MCF 10A (cell line): ENCODE measurements at regions not wholly inside any gene's neighbourhood (a gene's known extent, or its start where the extent isn't known, plus 50 kb on each side); places are given as distances from the start of the nearest gene placed in this dataset.

Experiments used
- BruUV-seq: library from RNA; stranded (reverse); fragments of 400-500 nt; replicated peaks from 2 replicates; lab custom pipeline; 2021; lab: Mats Ljungman, UMichigan
- CTCF ChIA-PET: fragments of 300-600 bp; sonication (Branson Sonifier 250); formaldehyde crosslinking; extraction: SDS; loops from one replicate; lab custom pipeline; 2021; ENCODE audit warnings: antibody characterized with exemption, inconsistent platforms; lab: Yijun Ruan, JAX
- POLR2A ChIA-PET: fragments of 300-600, 350-650 bp; sonication (Branson Sonifier 250); formaldehyde crosslinking; extraction: SDS; loops from one replicate; lab custom pipeline; 2020; ENCODE audit warnings: antibody characterized with exemption, inconsistent platforms; lab: Yijun Ruan, JAX
- DNase-seq: peaks from one replicate; pipeline ENCODE4 v3.0.0-alpha.2; 2018; ENCODE audit not compliant: unreplicated experiment
- H3K27ac Mint-ChIP-seq: one replicate; pipeline ENCODE4 v1.8.0; 2022; ENCODE audit warnings: mild to moderate bottlenecking, low read depth, mixed read lengths; ENCODE audit not compliant: unreplicated experiment
- H3K27me3 Mint-ChIP-seq: one replicate; pipeline ENCODE4 v1.8.0; 2022; ENCODE audit warnings: mixed read lengths; ENCODE audit not compliant: insufficient read depth, unreplicated experiment
- H3K36me3 Mint-ChIP-seq: one replicate; pipeline ENCODE4 v1.8.0; 2022; ENCODE audit warnings: mild to moderate bottlenecking, moderate library complexity, mixed read lengths; ENCODE audit not compliant: insufficient read depth, unreplicated experiment
- H3K4me1 Mint-ChIP-seq: one replicate; pipeline ENCODE4 v1.8.0; 2022; ENCODE audit warnings: mixed read lengths; ENCODE audit not compliant: insufficient read depth, unreplicated experiment
- H3K4me3 Mint-ChIP-seq: one replicate; pipeline ENCODE4 v1.8.0; 2022; ENCODE audit warnings: mild to moderate bottlenecking, moderate library complexity, mixed read lengths; ENCODE audit not compliant: unreplicated experiment
- H3K9me3 Mint-ChIP-seq: one replicate; pipeline ENCODE4 v1.8.0; 2022; ENCODE audit warnings: mixed read lengths; ENCODE audit not compliant: unreplicated experiment
- intact Hi-C: fragments of 100-400 bp; cut with micrococcal nuclease; formaldehyde crosslinking; loops from 2 replicates; pipeline ENCODE4 v1.14.1; 2022
- TF ChIP-seq, protein P1 (sequence below): fragments of 200-600 bp; IDR thresholded peaks from one replicate; pipeline ENCODE4 v1.8.0; 2022; ENCODE audit warnings: antibody characterized with exemption, mild to moderate bottlenecking; ENCODE audit not compliant: unreplicated experiment

DNA sequence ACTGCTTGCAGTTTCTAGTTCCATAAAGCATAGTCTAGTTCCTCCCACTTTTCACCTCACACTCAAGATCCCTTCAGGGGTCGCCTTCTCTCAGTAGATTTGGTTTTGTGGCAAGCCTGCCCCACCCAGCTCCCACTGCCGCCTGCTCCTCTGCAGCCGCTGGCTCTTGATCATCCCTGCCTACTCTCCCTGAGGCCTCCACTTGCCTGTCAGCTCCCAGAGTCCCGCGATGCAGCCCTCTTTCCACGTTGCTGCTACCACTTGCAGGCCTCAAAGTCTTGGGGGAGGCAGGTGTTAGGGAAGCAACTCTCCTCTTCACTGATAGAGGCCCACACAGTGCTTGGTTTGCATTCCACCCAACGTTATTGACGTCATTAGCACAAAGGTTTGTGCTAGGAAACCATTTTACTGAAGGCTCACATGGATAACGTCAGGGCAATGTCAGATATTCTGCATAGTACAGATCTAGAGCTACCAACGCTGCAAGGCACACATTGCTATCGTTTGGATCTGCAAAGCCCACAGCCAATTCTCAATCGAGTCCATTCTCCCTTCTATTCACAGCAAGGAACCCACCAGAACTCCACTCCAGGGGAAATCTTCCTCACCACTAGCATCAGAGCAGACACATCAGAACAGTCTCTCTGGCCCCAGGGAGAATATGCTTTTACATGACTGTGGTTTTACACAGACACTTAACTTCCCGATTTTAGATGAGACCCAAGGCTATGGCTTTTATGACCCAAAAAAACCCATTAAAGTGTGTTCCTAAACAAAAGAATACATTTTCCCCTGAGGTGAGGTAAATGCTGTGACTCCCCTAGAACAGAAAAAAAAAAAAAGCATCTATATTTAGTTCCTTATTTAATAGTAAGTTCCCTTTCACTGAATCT, 519.5 kb upstream of the CAMK1G start:
- POLR2A ChIA-PET: interaction anchor here (1.1 kb wide), 1 partner anchor 11 kb away, joined by 4 read pairs; no protein-coding TSS in a partner anchor
- peaks cover 8% of the 10 kb centered on the region for H3K9me3 Mint-ChIP-seq
- no peak overlapping the region for H3K4me3 Mint-ChIP-seq
- H3K27me3 Mint-ChIP-seq: no peaks in the 10 kb centered on the region
- H3K36me3 Mint-ChIP-seq: no peaks in the 10 kb centered on the region
- no peak for DNase-seq
- BruUV-seq: no TSS peak
- H3K27ac Mint-ChIP-seq: no peak overlapping the region
- TF ChIP-seq, protein P1, sequence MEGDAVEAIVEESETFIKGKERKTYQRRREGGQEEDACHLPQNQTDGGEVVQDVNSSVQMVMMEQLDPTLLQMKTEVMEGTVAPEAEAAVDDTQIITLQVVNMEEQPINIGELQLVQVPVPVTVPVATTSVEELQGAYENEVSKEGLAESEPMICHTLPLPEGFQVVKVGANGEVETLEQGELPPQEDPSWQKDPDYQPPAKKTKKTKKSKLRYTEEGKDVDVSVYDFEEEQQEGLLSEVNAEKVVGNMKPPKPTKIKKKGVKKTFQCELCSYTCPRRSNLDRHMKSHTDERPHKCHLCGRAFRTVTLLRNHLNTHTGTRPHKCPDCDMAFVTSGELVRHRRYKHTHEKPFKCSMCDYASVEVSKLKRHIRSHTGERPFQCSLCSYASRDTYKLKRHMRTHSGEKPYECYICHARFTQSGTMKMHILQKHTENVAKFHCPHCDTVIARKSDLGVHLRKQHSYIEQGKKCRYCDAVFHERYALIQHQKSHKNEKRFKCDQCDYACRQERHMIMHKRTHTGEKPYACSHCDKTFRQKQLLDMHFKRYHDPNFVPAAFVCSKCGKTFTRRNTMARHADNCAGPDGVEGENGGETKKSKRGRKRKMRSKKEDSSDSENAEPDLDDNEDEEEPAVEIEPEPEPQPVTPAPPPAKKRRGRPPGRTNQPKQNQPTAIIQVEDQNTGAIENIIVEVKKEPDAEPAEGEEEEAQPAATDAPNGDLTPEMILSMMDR: no peak
- CTCF ChIA-PET: interaction anchor here (0.6 to 1.6 kb wide), 4 partner anchors 138 to 1565 kb away, joined by 4 to 7 read pairs (median 6); no protein-coding TSS in a partner anchor
- H3K4me1 Mint-ChIP-seq: no peaks in the 10 kb centered on the region
- intact Hi-C loops: no loop called here

DNA sequence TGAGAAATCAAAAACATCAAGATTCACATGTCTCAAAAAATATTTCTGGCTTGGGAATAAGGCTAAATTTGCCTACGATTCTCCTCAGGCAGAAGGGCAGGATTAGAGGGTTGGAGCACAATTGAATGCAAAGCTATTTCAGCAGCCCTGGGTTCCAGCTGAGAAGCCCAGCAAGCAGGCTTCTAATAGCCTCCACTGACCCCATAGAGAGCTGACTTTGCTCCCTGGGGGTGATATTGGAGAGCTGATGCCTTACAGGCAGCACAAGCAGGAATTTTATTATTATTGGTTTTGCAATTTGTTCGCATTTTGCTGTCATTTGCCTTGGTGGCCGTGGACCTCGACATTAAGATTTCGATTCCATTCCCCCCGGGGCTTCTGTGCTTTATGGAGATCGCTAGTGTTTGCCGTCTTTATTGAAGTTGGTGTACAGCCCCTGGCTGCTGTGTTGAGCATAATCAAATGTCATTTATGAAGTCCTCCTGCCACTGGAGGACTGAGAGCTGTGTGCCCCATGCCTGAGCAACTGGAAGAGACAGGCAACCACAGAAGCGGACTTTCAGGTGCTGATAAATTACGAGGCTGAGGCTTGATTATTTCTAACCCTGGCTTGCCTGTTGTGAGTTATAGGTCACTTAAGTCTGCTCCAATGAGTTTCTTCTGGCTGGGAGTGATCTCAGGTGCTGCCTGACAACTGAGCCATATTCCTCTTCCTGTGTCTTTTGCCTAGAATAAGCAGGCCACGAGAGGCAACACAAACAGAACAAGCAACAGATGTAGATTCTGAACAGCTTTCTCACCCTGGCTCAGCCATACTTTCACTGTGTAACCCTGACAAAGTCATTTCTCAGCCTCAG, 518.4 kb upstream of the CAMK1G start:
- DNase-seq: no peak
- peaks cover 8% of the 10 kb centered on the region for H3K9me3 Mint-ChIP-seq
- no peak overlapping the region for H3K4me3 Mint-ChIP-seq
- no peaks in the 10 kb centered on the region for H3K36me3 Mint-ChIP-seq
- CTCF ChIA-PET: interaction anchor here (0.6 to 1.6 kb wide), 4 partner anchors 137 to 1566 kb away, joined by 4 to 7 read pairs (median 6); no protein-coding TSS in a partner anchor
- TF ChIP-seq, protein P1: no peak
- H3K4me1 Mint-ChIP-seq: no peaks in the 10 kb centered on the region
- BruUV-seq: no TSS peak
- POLR2A ChIA-PET: interaction anchor here (0.7 to 1.3 kb wide), 2 partner anchors 9 to 12 kb away, joined by 4 read pairs; no protein-coding TSS in a partner anchor
- intact Hi-C loops: no loop called here
- H3K27me3 Mint-ChIP-seq: no peaks in the 10 kb centered on the region
- H3K27ac Mint-ChIP-seq: no peak overlapping the region

DNA sequence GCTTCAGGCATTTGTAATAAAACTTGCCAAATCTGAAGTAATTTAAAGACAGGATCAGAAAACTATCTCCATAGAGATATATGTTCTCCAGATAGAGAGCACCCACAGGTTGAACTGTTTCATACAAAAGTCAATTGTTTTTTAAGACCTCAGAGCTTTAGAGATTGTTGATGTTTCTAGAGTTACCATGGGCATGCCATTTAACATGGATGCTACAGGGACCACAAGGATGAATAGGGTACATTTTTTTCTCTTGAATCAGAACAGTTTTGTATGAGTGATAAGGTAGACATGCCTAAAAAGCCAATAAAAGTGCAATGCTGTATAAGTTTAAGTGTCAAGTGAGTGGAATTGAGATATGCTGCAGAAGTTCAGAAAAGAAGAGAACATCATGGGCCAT, 511.0 kb upstream of the CAMK1G start:
- no TSS peak for BruUV-seq
- TF ChIP-seq, protein P1: no peak
- H3K36me3 Mint-ChIP-seq: no peaks in the 10 kb centered on the region
- POLR2A ChIA-PET: no interaction called here
- no peaks in the 10 kb centered on the region for H3K27me3 Mint-ChIP-seq
- H3K9me3 Mint-ChIP-seq: no peaks in the 10 kb centered on the region
- intact Hi-C loops: no loop called here
- CTCF ChIA-PET: interaction anchor here (0.9 kb wide), 1 partner anchor 130 kb away, joined by 4 read pairs; no protein-coding TSS in a partner anchor
- DNase-seq: no peak
- no peaks in the 10 kb centered on the region for H3K4me1 Mint-ChIP-seq
- H3K27ac Mint-ChIP-seq: no peak overlapping the region
- no peak overlapping the region for H3K4me3 Mint-ChIP-seq
